K562 (cell line): ENCODE measurements at regions not wholly inside any gene's neighbourhood (a gene's known extent, or its start where the extent isn't known, plus 50 kb on each side); places are given as distances from the start of the nearest gene placed in this dataset.

ENCODE experiments used
- ATAC-seq: fragments of 200-7000 bp; cut with Tn5 transposase; 3 replicates; pipeline ENCODE4 v1.9.1; 2020; ENCODE audit warnings: moderate library complexity
- BruUV-seq: library from RNA; stranded (reverse); fragments of 400-500 nt; replicated peaks from 2 replicates; lab custom pipeline; 2021; lab: Mats Ljungman, UMichigan
- CTCF ChIA-PET: fragments of 300-600 bp; formaldehyde crosslinking; extraction: SDS; loops from one replicate; lab custom pipeline; 2021; ENCODE audit warnings: low intra/inter-chr PET ratio; lab: Yijun Ruan, JAX
- POLR2A ChIA-PET: fragments of 300-600, 350-650 bp; sonication (Branson Sonifier 250); formaldehyde crosslinking; extraction: SDS; loops from one replicate; lab custom pipeline; 2021; ENCODE audit warnings: antibody characterized with exemption, inconsistent platforms; lab: Yijun Ruan, JAX
- DNase-seq, 4 experiments: peaks; one replicate each; pipeline versions ENCODE4 v3.0.0 to v3.0.0-alpha.2; 2011 to 2018; ENCODE audit warnings: low spot score in 3 of 4, mixed read lengths in 3 of 4; ENCODE audit errors: extremely low read depth in 1 of 4
- FAIRE-seq: peaks from 2 replicates; lab custom pipeline; 2011; peaks lifted over from hg19 to GRCh38; lab: Jason Lieb, UNC
- H2AFZ ChIP-seq: 2 replicates; pipeline ENCODE4 v1.6.0; 2011; ENCODE audit warnings: low read depth, low read length, control low read depth, inconsistent platforms
- H3K27ac ChIP-seq: fragments of 200-600 bp; 3 replicates; pipeline ENCODE4 v1.8.0; 2011; ENCODE audit warnings: low read depth, mild to moderate bottlenecking, control low read depth, inconsistent platforms, low read length, moderate library complexity, mixed read lengths; ENCODE audit errors: extremely low read depth
- H3K27me3 ChIP-seq, 2 experiments: fragments of 300-600 bp in 1 of 2; 2 replicates in 1 of 2; 3 replicates in 1 of 2; pipeline versions ENCODE4 v1.6.0 to v1.8.0; 2011; ENCODE audit warnings: inconsistent platforms in 2 of 2, low read length in 2 of 2, mild to moderate bottlenecking in 1 of 2, mixed read lengths in 1 of 2, moderate library complexity in 1 of 2; ENCODE audit not compliant: control insufficient read depth in 2 of 2, insufficient read depth in 2 of 2
- H3K36me3 ChIP-seq: fragments of 300-600 bp; 3 replicates; pipeline ENCODE4 v1.8.0; 2011; ENCODE audit warnings: mild to moderate bottlenecking, low read length, inconsistent platforms; ENCODE audit not compliant: control insufficient read depth, insufficient read depth
- H3K4me1 ChIP-seq, 2 experiments: fragments of 200-600 bp in 1 of 2; replicated peaks in 1 of 2; 2 replicates in 1 of 2; 3 replicates in 1 of 2; pipeline versions ENCODE4 v1.5.1 to v1.8.0; 2011; ENCODE audit warnings: inconsistent platforms in 2 of 2, low read length in 2 of 2, mild to moderate bottlenecking in 1 of 2, mixed read lengths in 1 of 2, moderate library complexity in 1 of 2; ENCODE audit not compliant: control insufficient read depth in 2 of 2, insufficient read depth in 2 of 2
- H3K4me2 ChIP-seq: 2 replicates; pipeline ENCODE4 v1.6.1; 2011; ENCODE audit warnings: low read length, control low read depth, inconsistent platforms, mixed read lengths; ENCODE audit not compliant: insufficient read depth
- H3K4me3 ChIP-seq: fragments of 200-600 bp; sonication (generic), shearing (Covaris generic); 2 replicates; pipeline ENCODE4 v1.5.1; 2016; ENCODE audit warnings: control low read depth, inconsistent platforms
- H3K79me2 ChIP-seq: fragments of 200-600 bp; 3 replicates; pipeline ENCODE4 v1.8.0; 2011; ENCODE audit warnings: low read length, inconsistent platforms; ENCODE audit not compliant: control insufficient read depth, insufficient read depth
- H3K9ac ChIP-seq, 2 experiments: 2 replicates each; pipeline versions ENCODE4 v1.6.0 to v1.6.1; 2011; ENCODE audit warnings: low read depth in 2 of 2, low read length in 2 of 2, control low read depth in 1 of 2, inconsistent platforms in 1 of 2, mild to moderate bottlenecking in 1 of 2, mixed read lengths in 1 of 2; ENCODE audit not compliant: insufficient read depth in 1 of 2
- H3K9me1 ChIP-seq: one replicate; pipeline ENCODE4 v1.6.0; 2011; ENCODE audit warnings: inconsistent platforms, mild to moderate bottlenecking, low read length, moderate library complexity; ENCODE audit not compliant: control insufficient read depth, insufficient read depth
- H3K9me3 ChIP-seq: replicated peaks from 2 replicates; pipeline ENCODE4 v1.5.1; 2011; ENCODE audit warnings: low read depth, low read length, inconsistent platforms; ENCODE audit not compliant: control insufficient read depth, insufficient read depth
- H4K20me1 ChIP-seq: replicated peaks from 2 replicates; pipeline ENCODE4 v1.6.1; 2011; ENCODE audit warnings: low read length, inconsistent platforms, mixed read lengths; ENCODE audit not compliant: control insufficient read depth, insufficient read depth
- CREB1 ChIP-seq, 2 experiments: sonication (generic) in 1 of 2; formaldehyde crosslinking in 1 of 2; IDR thresholded peaks; 2 replicates each; pipeline versions ENCODE4 v1.6.1 to v1.8.0; 2012 to 2022; ENCODE audit warnings: inconsistent platforms in 1 of 2, mild to moderate bottlenecking in 1 of 2, missing genetic modification reagents in 1 of 2, moderate library complexity in 1 of 2
- CTBP1 ChIP-seq: fragments of 450-650 bp; IDR thresholded peaks from 2 replicates; pipeline ENCODE4 v1.6.1; 2016; ENCODE audit warnings: borderline replicate concordance
- CTCF ChIP-seq, 3 experiments: IDR thresholded peaks in 2 of 3; conservative IDR thresholded peaks in 1 of 3; 2 replicates each; pipeline ENCODE4 v1.5.1; 2011 to 2012; ENCODE audit warnings: low read length in 3 of 3, mild to moderate bottlenecking in 3 of 3, control low read depth in 2 of 3, improper control_type of control experiment in 1 of 3, inconsistent platforms in 1 of 3, low read depth in 1 of 3, mixed read lengths in 1 of 3, moderate library complexity in 1 of 3; ENCODE audit not compliant: insufficient read depth in 2 of 3
- FOXP4 ChIP-seq: sonication (generic); formaldehyde crosslinking; IDR thresholded peaks from 2 replicates; pipeline ENCODE4 v1.8.0; 2022; ENCODE audit warnings: mild to moderate bottlenecking, missing genetic modification reagents, borderline replicate concordance
- MCM3 ChIP-seq: fragments of 450-650 bp; IDR thresholded peaks from 2 replicates; pipeline ENCODE4 v1.6.1; 2016
- NCOA2 ChIP-seq, 2 experiments: fragments of 450-650 bp; IDR thresholded peaks; 2 replicates each; pipeline ENCODE4 v1.6.1; 2018; ENCODE audit warnings: mild to moderate bottlenecking in 2 of 2, moderate library complexity in 1 of 2; ENCODE audit not compliant: partially characterized antibody in 2 of 2
- RREB1 ChIP-seq: fragments of 250-450 bp; sonication (Bioruptor Pico); IDR thresholded peaks from 2 replicates; pipeline ENCODE4 v1.4.0; 2020
- TSC22D4 ChIP-seq: fragments of 450-650 bp; IDR thresholded peaks from 2 replicates; pipeline ENCODE4 v1.6.1; 2016; ENCODE audit warnings: missing genetic modification characterization, missing biosample characterization, control low read depth
- ZNF395 ChIP-seq: fragments of 200-800 bp; sonication (Bioruptor generic); IDR thresholded peaks from 2 replicates; pipeline ENCODE4 v1.6.1; 2017; ENCODE audit warnings: missing genetic modification characterization, missing compliant biosample characterization
- WGBS: fragments of 100-300 bp; shearing (Covaris generic); methylation state at CpG from one replicate; pipeline ENCODE4 v1.1.6; 2016; ENCODE audit warnings: low coverage, mixed read lengths; ENCODE audit not compliant: insufficient coverage; ENCODE audit errors: missing lambda C conversion rate; 5-methylcytosine and 5-hydroxymethylcytosine counted together
- in situ Hi-C: fragments of 300-500 bp; cut with MboI; formaldehyde crosslinking; loops from 4 replicates; pipeline ENCODE4 v1.15.0; 2018; ENCODE audit warnings: inconsistent platforms, mixed read lengths
- intact Hi-C: fragments of 100-400 bp; cut with micrococcal nuclease; formaldehyde crosslinking; loops from 2 replicates; pipeline ENCODE4 v1.14.2; 2022

GRCh38 chr1:221841251-221841982, 99.5 kb upstream of the DUSP10 start:
- no peak overlapping the region for H2AFZ ChIP-seq
- CTCF ChIA-PET: no interaction called here
- BruUV-seq: no TSS peak
- TF ChIP-seq CTCF (IDR thresholded peaks at IDR 0.05 in 2 of 3, conservative IDR thresholded peaks at IDR 0.05 in 1 of 3; ENCODE audit: insufficient read depth in 2 of 3, low read depth in 1 of 3, low read length in 3 of 3) (no peak), NCOA2 (IDR thresholded peaks at IDR 0.05; ENCODE audit: partially characterized antibody in 2 of 2) (no peak), CREB1 (IDR thresholded peaks at IDR 0.05) (no peak), CREB1 (CRISPR knock-in tag; IDR thresholded peaks at IDR 0.05) (no peak), FOXP4 (CRISPR knock-in tag) (no peak), RREB1 (no peak), CTBP1 (no peak), TSC22D4 (no peak), ZNF395 (CRISPR knock-in tag) (no peak), MCM3 (no peak)

More at GRCh38 chr1:221841251-221841982, 99.5 kb upstream of the DUSP10 start:
- in situ Hi-C loops (no loop called here), intact Hi-C loops (no loop called here)
- no peaks in the 10 kb centered on the region for H3K79me2 ChIP-seq
- FAIRE-seq: no peak
- no peaks in the 10 kb centered on the region; a peak in 1 of 5 replicates for H3K4me1 ChIP-seq
- H3K9me1 ChIP-seq: no peaks in the 10 kb centered on the region
- no peak overlapping the region for H3K27ac ChIP-seq
- no peak overlapping the region for H3K4me3 ChIP-seq
- no peak overlapping the region for H3K4me2 ChIP-seq
- H3K9me3 ChIP-seq: no peaks in the 10 kb centered on the region
- POLR2A ChIA-PET: interaction anchor here (0.6 kb wide), 1 partner anchor 196 kb away, joined by 3 read pairs; no protein-coding TSS in a partner anchor
- DNase-seq: no peak
- H3K36me3 ChIP-seq: no peaks in the 10 kb centered on the region
- no peak overlapping the region for H3K9ac ChIP-seq
- WGBS: 0% methylated on average over 4 of the region's 4 CpGs
- no peak for ATAC-seq
- peaks cover 0 to 3% of the 10 kb centered on the region in 2 experiments; a peak in 3 of 5 replicates for H3K27me3 ChIP-seq
- H4K20me1 ChIP-seq: no peaks in the 10 kb centered on the region
